ENCODE measurements at regions not wholly inside any gene's neighbourhood (a gene's known extent, or its start where the extent isn't known, plus 50 kb on each side); places are given as distances from the start of the nearest gene placed in this dataset.

GRCh38 chr2:239816576-239817467, 208.3 kb downstream of the NDUFA10 start:
- no peak for TF ChIP-seq JUND (IDR thresholded peaks at IDR 0.05; ENCODE audit: low read depth)
- in situ Hi-C loops (cut with HindIII; ENCODE audit: low pct_unique_long_range_greater_than_20kb, low sequenced_read_pairs) = no loop called here
- no peak for DNase-seq (ENCODE audit: low read depth in 1 of 2, low spot score in 1 of 2)

GRCh38 chr2:239815671-239816070, 209.5 kb downstream of the NDUFA10 start:
- TF ChIP-seq JUND (IDR thresholded peaks at IDR 0.05; ENCODE audit: low read depth) = no peak

GRCh38 chr2:239814861-239815601, 210.1 kb downstream of the NDUFA10 start:
- no peak for DNase-seq (ENCODE audit: low read depth in 1 of 2, low spot score in 1 of 2)
- in situ Hi-C loops (cut with HindIII; ENCODE audit: low pct_unique_long_range_greater_than_20kb, low sequenced_read_pairs) = no loop called here
- TF ChIP-seq JUND (IDR thresholded peaks at IDR 0.05; ENCODE audit: low read depth) = no peak

More at GRCh38 chr2:239815671-239816070, 209.5 kb downstream of the NDUFA10 start:
- in situ Hi-C loops (cut with HindIII; ENCODE audit: low pct_unique_long_range_greater_than_20kb, low sequenced_read_pairs) = no loop called here
- DNase-seq (ENCODE audit: low read depth in 1 of 2, low spot score in 1 of 2) = no peak

GRCh38 chr2:239814116-239814860, 210.9 kb downstream of the NDUFA10 start:
- no peak for DNase-seq (ENCODE audit: low read depth in 1 of 2, low spot score in 1 of 2)
- in situ Hi-C loops (cut with HindIII; ENCODE audit: low pct_unique_long_range_greater_than_20kb, low sequenced_read_pairs) = no loop called here
- no peak for TF ChIP-seq JUND (IDR thresholded peaks at IDR 0.05; ENCODE audit: low read depth)

- no peak for DNase-seq (ENCODE audit: low read depth in 1 of 2, low spot score in 1 of 2)
- in situ Hi-C loops (cut with HindIII; ENCODE audit: low pct_unique_long_range_greater_than_20kb, low sequenced_read_pairs) = no loop called here
- TF ChIP-seq JUND (IDR thresholded peaks at IDR 0.05; ENCODE audit: low read depth) = no peak
Observed at GRCh38 chr2:239813261-239814115, 211.7 kb downstream of the NDUFA10 start.

GRCh38 chr2:239811806-239812560, 213.2 kb downstream of the NDUFA10 start:
- DNase-seq (ENCODE audit: low read depth in 1 of 2, low spot score in 1 of 2) = no peak
- in situ Hi-C loops (cut with HindIII; ENCODE audit: low pct_unique_long_range_greater_than_20kb, low sequenced_read_pairs) = no loop called here
- no peak for TF ChIP-seq JUND (IDR thresholded peaks at IDR 0.05; ENCODE audit: low read depth)

GRCh38 chr2:239811111-239811781, 213.9 kb downstream of the NDUFA10 start:
- in situ Hi-C loops (cut with HindIII; ENCODE audit: low pct_unique_long_range_greater_than_20kb, low sequenced_read_pairs) = no loop called here
- no peak for TF ChIP-seq JUND (IDR thresholded peaks at IDR 0.05; ENCODE audit: low read depth)
- DNase-seq (ENCODE audit: low read depth in 1 of 2, low spot score in 1 of 2) = no peak

- in situ Hi-C loops (cut with HindIII; ENCODE audit: low pct_unique_long_range_greater_than_20kb, low sequenced_read_pairs) = no loop called here
- TF ChIP-seq JUND (IDR thresholded peaks at IDR 0.05; ENCODE audit: low read depth) = no peak
- no peak for DNase-seq (ENCODE audit: low read depth in 1 of 2, low spot score in 1 of 2)
Observed at GRCh38 chr2:239809391-239809790, 215.8 kb downstream of the NDUFA10 start.

- no peak for TF ChIP-seq JUND (IDR thresholded peaks at IDR 0.05; ENCODE audit: low read depth)
- no peak for DNase-seq (ENCODE audit: low read depth in 1 of 2, low spot score in 1 of 2)
- in situ Hi-C loops (cut with HindIII; ENCODE audit: low pct_unique_long_range_greater_than_20kb, low sequenced_read_pairs) = no loop called here
Observed at GRCh38 chr2:239807568-239807967, 217.6 kb downstream of the NDUFA10 start.

- TF ChIP-seq JUND (IDR thresholded peaks at IDR 0.05; ENCODE audit: low read depth) = no peak
- DNase-seq (ENCODE audit: low read depth in 1 of 2, low spot score in 1 of 2) = no peak
- in situ Hi-C loops (cut with HindIII; ENCODE audit: low pct_unique_long_range_greater_than_20kb, low sequenced_read_pairs) = no loop called here
Observed at GRCh38 chr2:239806758-239807434, 218.2 kb downstream of the NDUFA10 start.
